ENCODE measurements at regions not wholly inside any gene's neighbourhood (a gene's known extent, or its start where the extent isn't known, plus 50 kb on each side); places are given as distances from the start of the nearest gene placed in this dataset.

DNA sequence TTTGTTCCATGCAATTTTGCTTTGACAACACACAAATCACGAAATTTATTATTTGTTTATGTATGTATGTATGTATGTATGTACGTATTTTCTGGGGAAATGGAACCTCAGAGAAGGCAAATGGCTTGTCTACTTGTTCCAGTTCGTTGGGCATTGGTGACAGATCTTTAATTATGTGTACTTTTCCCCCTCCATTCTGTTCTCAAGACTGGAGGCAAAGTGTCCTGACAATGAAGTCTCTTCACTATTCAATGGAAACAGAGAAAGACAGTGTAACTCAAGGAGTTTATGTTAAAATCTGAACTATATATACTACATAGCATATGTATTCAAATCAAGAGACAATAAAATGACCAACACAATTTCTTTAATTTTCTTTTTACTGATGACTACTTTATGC lies 245.7 kb upstream of the PTBP2 start:
- TF ChIP-seq, protein P1, sequence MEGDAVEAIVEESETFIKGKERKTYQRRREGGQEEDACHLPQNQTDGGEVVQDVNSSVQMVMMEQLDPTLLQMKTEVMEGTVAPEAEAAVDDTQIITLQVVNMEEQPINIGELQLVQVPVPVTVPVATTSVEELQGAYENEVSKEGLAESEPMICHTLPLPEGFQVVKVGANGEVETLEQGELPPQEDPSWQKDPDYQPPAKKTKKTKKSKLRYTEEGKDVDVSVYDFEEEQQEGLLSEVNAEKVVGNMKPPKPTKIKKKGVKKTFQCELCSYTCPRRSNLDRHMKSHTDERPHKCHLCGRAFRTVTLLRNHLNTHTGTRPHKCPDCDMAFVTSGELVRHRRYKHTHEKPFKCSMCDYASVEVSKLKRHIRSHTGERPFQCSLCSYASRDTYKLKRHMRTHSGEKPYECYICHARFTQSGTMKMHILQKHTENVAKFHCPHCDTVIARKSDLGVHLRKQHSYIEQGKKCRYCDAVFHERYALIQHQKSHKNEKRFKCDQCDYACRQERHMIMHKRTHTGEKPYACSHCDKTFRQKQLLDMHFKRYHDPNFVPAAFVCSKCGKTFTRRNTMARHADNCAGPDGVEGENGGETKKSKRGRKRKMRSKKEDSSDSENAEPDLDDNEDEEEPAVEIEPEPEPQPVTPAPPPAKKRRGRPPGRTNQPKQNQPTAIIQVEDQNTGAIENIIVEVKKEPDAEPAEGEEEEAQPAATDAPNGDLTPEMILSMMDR (IDR thresholded peaks at IDR 0.05; ENCODE audit: insufficient read depth, low read depth, low read length) = no peak
- no peak for TF ChIP-seq EZH2 (IDR thresholded peaks at IDR 0.05; ENCODE audit: insufficient read depth, low read length)

All from astrocyte (in vitro differentiated cells and primary cell).